ENCODE measurements at regions not wholly inside any gene's neighbourhood (a gene's known extent, or its start where the extent isn't known, plus 50 kb on each side); places are given as distances from the start of the nearest gene placed in this dataset.

GRCh38 chr13:79037197-79037596 lies 368.9 kb downstream of the RBM26 start:
- POLR2A ChIA-PET, result no interaction called here
- no TSS peak for BruUV-seq (replicated peaks)
- Histone ChIP-seq H3K9me3 (ENCODE audit: low read length) (no peaks in the 10 kb centered on the region), H4K20me1 (ENCODE audit: insufficient read depth, low read length) (no peaks in the 10 kb centered on the region), H3K36me3 (ENCODE audit: insufficient read depth, low read length) (no peaks in the 10 kb centered on the region), H3K27ac (ENCODE audit: low read depth, low read length, poor library complexity, severe bottlenecking) (no peak overlapping the region), H3K4me3 (ENCODE audit: low read depth, low read length, poor library complexity, severe bottlenecking) (no peak overlapping the region), H3K79me2 (ENCODE audit: insufficient read depth, low read depth, low read length) (no peaks in the 10 kb centered on the region), H2AFZ (ENCODE audit: low read length) (no peak overlapping the region), H3K4me1 (ENCODE audit: insufficient read depth, low read length, poor library complexity, severe bottlenecking) (no peaks in the 10 kb centered on the region), H3K4me2 (ENCODE audit: low read length) (no peak overlapping the region), H3K9me2 (ENCODE audit: insufficient read depth, low read length) (no peaks in the 10 kb centered on the region)
- no peak for DNase-seq (ENCODE audit: low spot score)
- CTCF ChIA-PET (ENCODE audit: unreplicated experiment), result no interaction called here
- intact Hi-C loops (cut with micrococcal nuclease; ENCODE audit: unreplicated experiment), result no loop called here
- TF ChIP-seq EZH2phosphoT487 (IDR thresholded peaks at IDR 0.05; ENCODE audit: borderline replicate concordance, low read depth, low read length) (no peak), CTCF (conservative IDR thresholded peaks at IDR 0.05; ENCODE audit: low read length) (no peak)

- H3K9me2 ChIP-seq (ENCODE audit: insufficient read depth, low read length), result no peaks in the 10 kb centered on the region
- CTCF ChIA-PET (ENCODE audit: unreplicated experiment), result no interaction called here
- POLR2A ChIA-PET, result interaction anchor here (1.1 kb wide), 1 partner anchor 10 kb away, joined by 4 read pairs; no protein-coding TSS in a partner anchor
- no peaks in the 10 kb centered on the region for H3K4me1 ChIP-seq (ENCODE audit: insufficient read depth, low read length, poor library complexity, severe bottlenecking)
- no peak overlapping the region for H3K4me2 ChIP-seq (ENCODE audit: low read length)
- H2AFZ ChIP-seq (ENCODE audit: low read length), result no peak overlapping the region
- no peaks in the 10 kb centered on the region for H3K9me3 ChIP-seq (ENCODE audit: low read length)
- H3K36me3 ChIP-seq (ENCODE audit: insufficient read depth, low read length), result no peaks in the 10 kb centered on the region
- no peaks in the 10 kb centered on the region for H3K79me2 ChIP-seq (ENCODE audit: insufficient read depth, low read depth, low read length)
- H3K4me3 ChIP-seq (ENCODE audit: low read depth, low read length, poor library complexity, severe bottlenecking), result no peak overlapping the region
- BruUV-seq (replicated peaks), result no TSS peak
- H4K20me1 ChIP-seq (ENCODE audit: insufficient read depth, low read length), result no peaks in the 10 kb centered on the region
- intact Hi-C loops (cut with micrococcal nuclease; ENCODE audit: unreplicated experiment), result no loop called here
- no peak for DNase-seq (ENCODE audit: low spot score)
- TF ChIP-seq CTCF (conservative IDR thresholded peaks at IDR 0.05; ENCODE audit: low read length), result no peak
- TF ChIP-seq EZH2phosphoT487 (IDR thresholded peaks at IDR 0.05; ENCODE audit: borderline replicate concordance, low read depth, low read length), result no peak
- H3K27ac ChIP-seq (ENCODE audit: low read depth, low read length, poor library complexity, severe bottlenecking), result no peak overlapping the region
Observed at GRCh38 chr13:79034341-79034740, 371.7 kb downstream of the RBM26 start.

- TF ChIP-seq CTCF (conservative IDR thresholded peaks at IDR 0.05; ENCODE audit: low read length) (no peak), EZH2phosphoT487 (IDR thresholded peaks at IDR 0.05; ENCODE audit: borderline replicate concordance, low read depth, low read length) (no peak)
- intact Hi-C loops (cut with micrococcal nuclease; ENCODE audit: unreplicated experiment), result no loop called here
- H3K36me3 ChIP-seq (ENCODE audit: insufficient read depth, low read length), result no peaks in the 10 kb centered on the region
- no peaks in the 10 kb centered on the region for H3K79me2 ChIP-seq (ENCODE audit: insufficient read depth, low read depth, low read length)
- no peaks in the 10 kb centered on the region for H3K9me2 ChIP-seq (ENCODE audit: insufficient read depth, low read length)
- H3K27ac ChIP-seq (ENCODE audit: low read depth, low read length, poor library complexity, severe bottlenecking), result no peak overlapping the region
- ChIA-PET CTCF (ENCODE audit: unreplicated experiment) (no interaction called here), POLR2A (interaction anchor here (0.6 kb wide), 1 partner anchor 813 kb away, joined by 3 read pairs; no protein-coding TSS in a partner anchor)
- no TSS peak for BruUV-seq (replicated peaks)
- no peaks in the 10 kb centered on the region for H3K9me3 ChIP-seq (ENCODE audit: low read length)
- H3K4me1 ChIP-seq (ENCODE audit: insufficient read depth, low read length, poor library complexity, severe bottlenecking), result no peaks in the 10 kb centered on the region
- H3K4me3 ChIP-seq (ENCODE audit: low read depth, low read length, poor library complexity, severe bottlenecking), result no peak overlapping the region
- no peak overlapping the region for H2AFZ ChIP-seq (ENCODE audit: low read length)
- no peaks in the 10 kb centered on the region for H4K20me1 ChIP-seq (ENCODE audit: insufficient read depth, low read length)
- no peak for DNase-seq (ENCODE audit: low spot score)
- no peak overlapping the region for H3K4me2 ChIP-seq (ENCODE audit: low read length)
Observed at GRCh38 chr13:79030513-79030912, 371.6 kb upstream of the OBI1 start.

Data from OCI-LY7 (cell line).